NB4 (cell line): ENCODE measurements at regions not wholly inside any gene's neighbourhood (a gene's known extent, or its start where the extent isn't known, plus 50 kb on each side); places are given as distances from the start of the nearest gene placed in this dataset.

ENCODE experiments used
- DNase-seq: peaks from one replicate; pipeline ENCODE4 v3.0.0; 2010; ENCODE audit warnings: low read depth
- H3K4me3 ChIP-seq: one replicate; pipeline ENCODE4 v1.5.1; 2011; ENCODE audit warnings: mild to moderate bottlenecking, low read depth, low read length, moderate library complexity
- MYC ChIP-seq: IDR thresholded peaks from 2 replicates; pipeline ENCODE4 v1.6.1; 2011; ENCODE audit warnings: low read depth, low read length
- POLR2A ChIP-seq: IDR thresholded peaks from 2 replicates; pipeline ENCODE4 v1.6.1; 2011; ENCODE audit warnings: mild to moderate bottlenecking; ENCODE audit not compliant: insufficient read length; ENCODE audit errors: extremely low read depth
- TF ChIP-seq, protein P1 (sequence below): IDR thresholded peaks from one replicate; pipeline ENCODE4 v1.5.1; 2012; ENCODE audit warnings: low read depth, low read length
- TF ChIP-seq, protein P2 (sequence below): IDR thresholded peaks from 2 replicates; pipeline ENCODE4 v1.6.1; 2011; ENCODE audit warnings: low read depth, low read length

DNA sequence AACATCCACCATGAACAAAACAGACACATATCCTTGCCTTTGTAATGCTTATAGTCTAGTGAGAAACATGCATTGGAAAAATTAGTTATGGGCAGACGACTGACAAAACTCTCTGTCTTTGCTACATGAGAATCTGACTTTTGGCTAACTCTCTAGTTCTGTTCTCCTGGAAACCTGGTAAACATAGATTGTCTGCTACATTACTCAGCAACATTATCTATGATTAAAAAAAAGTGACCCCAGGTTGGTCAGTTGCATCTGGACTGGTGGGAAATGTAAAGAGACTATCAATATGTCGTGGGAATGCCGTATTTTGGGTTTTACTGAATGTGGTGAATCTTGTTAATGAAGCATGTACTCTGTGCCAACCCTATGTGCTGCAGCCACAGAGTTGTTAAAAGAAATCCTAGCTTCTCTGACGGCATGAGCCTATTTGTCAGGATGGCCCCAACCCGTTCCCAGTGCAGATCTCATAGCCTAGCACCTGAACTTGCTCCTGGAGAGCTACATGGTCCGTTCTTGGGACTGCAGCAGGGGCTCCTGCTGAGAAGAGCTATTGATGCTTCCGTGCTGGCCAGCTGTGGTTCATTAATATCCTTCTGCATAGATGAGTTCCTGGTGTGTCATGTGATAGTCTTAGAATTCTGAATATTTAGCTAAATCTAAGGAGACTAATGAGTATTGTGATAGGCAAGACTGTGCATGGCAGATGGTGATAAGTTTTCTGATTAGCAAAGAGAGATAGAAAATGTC is 311.7 kb upstream of the ZNF717 start:
- DNase-seq: no peak
- TF ChIP-seq, protein P1, sequence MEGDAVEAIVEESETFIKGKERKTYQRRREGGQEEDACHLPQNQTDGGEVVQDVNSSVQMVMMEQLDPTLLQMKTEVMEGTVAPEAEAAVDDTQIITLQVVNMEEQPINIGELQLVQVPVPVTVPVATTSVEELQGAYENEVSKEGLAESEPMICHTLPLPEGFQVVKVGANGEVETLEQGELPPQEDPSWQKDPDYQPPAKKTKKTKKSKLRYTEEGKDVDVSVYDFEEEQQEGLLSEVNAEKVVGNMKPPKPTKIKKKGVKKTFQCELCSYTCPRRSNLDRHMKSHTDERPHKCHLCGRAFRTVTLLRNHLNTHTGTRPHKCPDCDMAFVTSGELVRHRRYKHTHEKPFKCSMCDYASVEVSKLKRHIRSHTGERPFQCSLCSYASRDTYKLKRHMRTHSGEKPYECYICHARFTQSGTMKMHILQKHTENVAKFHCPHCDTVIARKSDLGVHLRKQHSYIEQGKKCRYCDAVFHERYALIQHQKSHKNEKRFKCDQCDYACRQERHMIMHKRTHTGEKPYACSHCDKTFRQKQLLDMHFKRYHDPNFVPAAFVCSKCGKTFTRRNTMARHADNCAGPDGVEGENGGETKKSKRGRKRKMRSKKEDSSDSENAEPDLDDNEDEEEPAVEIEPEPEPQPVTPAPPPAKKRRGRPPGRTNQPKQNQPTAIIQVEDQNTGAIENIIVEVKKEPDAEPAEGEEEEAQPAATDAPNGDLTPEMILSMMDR: no peak
- TF ChIP-seq MYC (no peak), POLR2A (no peak)
- TF ChIP-seq, protein P2, sequence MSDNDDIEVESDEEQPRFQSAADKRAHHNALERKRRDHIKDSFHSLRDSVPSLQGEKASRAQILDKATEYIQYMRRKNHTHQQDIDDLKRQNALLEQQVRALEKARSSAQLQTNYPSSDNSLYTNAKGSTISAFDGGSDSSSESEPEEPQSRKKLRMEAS: no peak
- no peak overlapping the region for H3K4me3 ChIP-seq

GRCh38 chr3:76097589-76097969 is 312.2 kb upstream of the ZNF717 start:
- no peak overlapping the region for H3K4me3 ChIP-seq
- TF ChIP-seq, protein P2: no peak
- TF ChIP-seq MYC: no peak
- TF ChIP-seq, protein P1: no peak
- no peak for TF ChIP-seq POLR2A
- no peak for DNase-seq

DNA sequence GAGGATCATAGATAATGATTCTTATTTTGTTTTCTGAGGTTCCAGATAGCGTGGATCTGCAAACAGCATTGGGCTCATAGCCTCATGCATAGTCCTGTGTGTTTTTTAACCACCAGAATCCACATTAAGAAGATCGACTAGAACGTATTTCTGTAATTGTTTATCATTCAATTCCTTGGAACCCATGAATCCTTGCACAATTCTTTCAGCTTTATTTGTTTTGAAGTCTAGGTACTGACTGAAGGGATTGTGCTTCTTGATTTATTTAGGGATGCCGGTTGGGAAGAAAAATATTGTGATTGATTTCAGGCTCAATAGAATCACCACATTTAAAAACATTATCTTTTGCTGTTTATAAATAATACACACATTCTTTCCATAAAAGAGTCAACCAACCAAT is 314.6 kb upstream of the ZNF717 start:
- DNase-seq: no peak
- no peak overlapping the region for H3K4me3 ChIP-seq
- TF ChIP-seq, protein P1: no peak
- TF ChIP-seq MYC: no peak
- TF ChIP-seq, protein P2: no peak
- no peak for TF ChIP-seq POLR2A

DNA sequence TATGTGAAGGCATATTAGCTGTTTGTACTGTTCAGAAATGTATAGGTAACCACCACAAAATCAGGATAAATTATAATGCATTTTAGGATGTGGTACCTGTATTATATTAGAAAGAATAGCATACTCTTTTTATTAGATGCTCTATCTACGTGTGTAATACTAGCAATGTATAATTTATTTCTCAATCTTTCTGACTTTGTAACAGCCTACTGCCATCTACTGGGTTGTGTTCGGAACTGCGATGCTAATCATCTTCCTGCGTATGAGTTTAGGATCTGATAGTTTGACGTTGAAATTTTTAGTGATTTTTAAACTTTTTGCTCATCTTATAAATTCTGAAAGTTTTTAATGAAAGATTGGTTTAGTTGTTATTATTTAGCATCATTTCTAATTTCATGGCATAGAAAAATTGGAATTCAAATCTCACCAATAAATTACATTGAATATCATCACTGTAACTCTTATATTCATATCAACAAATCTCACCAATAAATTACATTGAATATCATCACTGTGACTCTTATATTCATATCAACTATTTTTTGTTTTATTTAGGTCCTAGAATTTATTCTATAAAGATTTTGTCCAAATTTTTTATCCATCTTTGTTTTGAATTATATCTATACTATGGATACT is 322.7 kb upstream of the ZNF717 start:
- peak; percentile 38 for DNase-seq
- TF ChIP-seq MYC (no peak), POLR2A (no peak)
- TF ChIP-seq, protein P2: no peak
- TF ChIP-seq, protein P1: peak; percentile 68

DNA sequence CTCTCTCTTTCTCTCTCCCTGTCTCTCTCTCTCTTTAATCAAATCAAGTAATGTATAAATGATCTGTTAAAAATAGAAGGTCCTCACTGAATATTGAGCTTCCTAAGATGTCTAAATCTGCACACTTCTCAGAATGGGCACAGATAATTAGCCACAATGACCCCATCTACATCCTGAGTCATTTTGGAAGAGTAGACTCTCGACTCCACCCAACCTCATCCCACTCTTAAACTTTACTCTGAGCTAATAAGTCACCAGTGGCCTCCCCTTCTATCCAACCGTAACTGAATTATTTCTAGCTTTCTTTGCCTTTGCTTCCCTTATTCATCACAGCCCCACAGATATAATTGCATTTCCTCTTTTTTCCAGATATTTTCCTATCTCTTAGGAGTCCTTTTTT is 326.5 kb upstream of the ZNF717 start:
- no peak for DNase-seq
- TF ChIP-seq, protein P2: no peak
- TF ChIP-seq, protein P1: no peak
- TF ChIP-seq MYC (no peak), POLR2A (no peak)
- H3K4me3 ChIP-seq: no peak overlapping the region

More for the DNA sequence above, 322.7 kb upstream of the ZNF717 start:
- no peak overlapping the region for H3K4me3 ChIP-seq
